SU-DHL-6 (cell line): ENCODE measurements at regions not wholly inside any gene's neighbourhood (a gene's known extent, or its start where the extent isn't known, plus 50 kb on each side); places are given as distances from the start of the nearest gene placed in this dataset.

Experiments
- EZH2phosphoT487 ChIP-seq: fragments of 200-600 bp; sonication (generic), shearing (Covaris generic); conservative IDR thresholded peaks from 2 replicates; pipeline ENCODE4 v1.6.1; 2018; ENCODE audit warnings: mild to moderate bottlenecking, antibody characterized with exemption, low read length, moderate library complexity, mixed read lengths
- TF ChIP-seq, protein P1 (sequence below): fragments of 200-600 bp; sonication (generic); IDR thresholded peaks from one replicate; pipeline ENCODE4 v1.5.1; 2017; ENCODE audit warnings: antibody characterized with exemption, mild to moderate bottlenecking, low read length, moderate library complexity; ENCODE audit not compliant: insufficient read depth, poor library complexity, severe bottlenecking

DNA sequence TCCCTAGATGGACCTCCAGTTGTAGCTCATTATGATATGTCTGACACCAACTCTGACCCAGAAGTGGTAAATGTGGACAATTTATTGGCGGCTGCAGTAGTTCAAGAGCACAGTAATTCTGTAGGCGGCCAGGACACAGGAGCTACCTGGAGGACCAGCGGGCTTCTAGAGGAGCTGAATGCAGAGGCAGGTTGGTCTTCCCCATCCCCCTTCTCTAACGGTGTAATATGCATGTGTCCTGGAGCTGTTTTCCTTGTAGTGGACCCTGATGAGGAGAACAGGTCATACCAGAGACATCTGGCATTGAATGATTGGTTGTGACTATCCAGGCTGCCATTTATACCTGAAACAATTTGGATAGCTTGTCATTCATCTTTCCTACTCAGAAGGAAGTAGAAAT, 135.8 kb downstream of the HAUS1 start:
- TF ChIP-seq EZH2phosphoT487, result no peak
- TF ChIP-seq, protein P1, sequence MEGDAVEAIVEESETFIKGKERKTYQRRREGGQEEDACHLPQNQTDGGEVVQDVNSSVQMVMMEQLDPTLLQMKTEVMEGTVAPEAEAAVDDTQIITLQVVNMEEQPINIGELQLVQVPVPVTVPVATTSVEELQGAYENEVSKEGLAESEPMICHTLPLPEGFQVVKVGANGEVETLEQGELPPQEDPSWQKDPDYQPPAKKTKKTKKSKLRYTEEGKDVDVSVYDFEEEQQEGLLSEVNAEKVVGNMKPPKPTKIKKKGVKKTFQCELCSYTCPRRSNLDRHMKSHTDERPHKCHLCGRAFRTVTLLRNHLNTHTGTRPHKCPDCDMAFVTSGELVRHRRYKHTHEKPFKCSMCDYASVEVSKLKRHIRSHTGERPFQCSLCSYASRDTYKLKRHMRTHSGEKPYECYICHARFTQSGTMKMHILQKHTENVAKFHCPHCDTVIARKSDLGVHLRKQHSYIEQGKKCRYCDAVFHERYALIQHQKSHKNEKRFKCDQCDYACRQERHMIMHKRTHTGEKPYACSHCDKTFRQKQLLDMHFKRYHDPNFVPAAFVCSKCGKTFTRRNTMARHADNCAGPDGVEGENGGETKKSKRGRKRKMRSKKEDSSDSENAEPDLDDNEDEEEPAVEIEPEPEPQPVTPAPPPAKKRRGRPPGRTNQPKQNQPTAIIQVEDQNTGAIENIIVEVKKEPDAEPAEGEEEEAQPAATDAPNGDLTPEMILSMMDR, result no peak
